HG03521 (cell line): ENCODE measurements at regions not wholly inside any gene's neighbourhood (a gene's known extent, or its start where the extent isn't known, plus 50 kb on each side); places are given as distances from the start of the nearest gene placed in this dataset.
"Not testable (repeated sequence)": the region's sequence is repeated elsewhere in the genome, so short reads cannot be mapped to it uniquely, and the experiment has no call there.

ENCODE experiments used
- ATAC-seq: cut with Tn5 transposase; IDR thresholded peaks from one replicate; pipeline ENCODE4 v1.9.1; 2021; ENCODE audit warnings: mild to moderate bottlenecking, moderate library complexity; ENCODE audit not compliant: unreplicated experiment

GRCh38 chr13:44715287-44716230 lies 139.4 kb upstream of the TSC22D1 start:
- ATAC-seq = no peak

GRCh38 chr13:44713788-44714469 lies 137.8 kb upstream of the TSC22D1 start:
- no peak for ATAC-seq

- ATAC-seq = no peak
These were observed 135.6 kb upstream of the TSC22D1 start for GRCh38 chr13:44711706-44712105.

- no peak for ATAC-seq
These were observed 134.4 kb upstream of the TSC22D1 start for GRCh38 chr13:44710576-44710975.

- ATAC-seq = not testable (repeated sequence)
These were observed 128.7 kb upstream of the TSC22D1 start for GRCh38 chr13:44704811-44705210.

- ATAC-seq = no peak
These were observed 127.2 kb upstream of the TSC22D1 start for GRCh38 chr13:44703371-44703770.

- ATAC-seq = no peak
These were observed 121.9 kb upstream of the TSC22D1 start for GRCh38 chr13:44698066-44698465.

GRCh38 chr13:44697058-44697457 lies 120.9 kb upstream of the TSC22D1 start:
- no peak for ATAC-seq

- ATAC-seq = no peak
These were observed 119.4 kb upstream of the TSC22D1 start for GRCh38 chr13:44695520-44695919.

- ATAC-seq = no peak
These were observed 118.7 kb upstream of the TSC22D1 start for GRCh38 chr13:44694842-44695241.

GRCh38 chr13:44694291-44694690 lies 118.2 kb upstream of the TSC22D1 start:
- ATAC-seq = no peak

GRCh38 chr13:44693156-44693764 lies 117.1 kb upstream of the TSC22D1 start:
- ATAC-seq = no peak

- no peak for ATAC-seq
These were observed 116.1 kb upstream of the TSC22D1 start for GRCh38 chr13:44692173-44692713.

- no peak for ATAC-seq
These were observed 114.2 kb upstream of the TSC22D1 start for GRCh38 chr13:44690376-44690775.

- ATAC-seq = no peak
These were observed 112.5 kb upstream of the TSC22D1 start for GRCh38 chr13:44688652-44689051.

- no peak for ATAC-seq
These were observed 110.4 kb upstream of the TSC22D1 start for GRCh38 chr13:44686531-44686934.

- ATAC-seq = no peak
These were observed 109.5 kb upstream of the TSC22D1 start for GRCh38 chr13:44685641-44686040.

GRCh38 chr13:44682416-44682815 lies 106.3 kb upstream of the TSC22D1 start:
- not testable (repeated sequence) for ATAC-seq

GRCh38 chr13:44680746-44681355 lies 104.7 kb upstream of the TSC22D1 start:
- no peak for ATAC-seq

- ATAC-seq = no peak
These were observed 103.5 kb upstream of the TSC22D1 start for GRCh38 chr13:44679597-44679996.

GRCh38 chr13:44678197-44678596 lies 102.1 kb upstream of the TSC22D1 start:
- ATAC-seq = no peak
